Astrocyte of the spinal cord (primary cell): ENCODE measurements at regions not wholly inside any gene's neighbourhood (a gene's known extent, or its start where the extent isn't known, plus 50 kb on each side); places are given as distances from the start of the nearest gene placed in this dataset.

Experiments
- DNase-seq: peaks from one replicate; pipeline ENCODE4 v3.0.0; 2011; ENCODE audit warnings: low read depth, low spot score
- H3K4me3 ChIP-seq: 2 replicates; pipeline ENCODE4 v1.5.1; 2011; ENCODE audit warnings: low read depth, mild to moderate bottlenecking, low read length, moderate library complexity
- in situ Hi-C: cut with HindIII; loops from 2 replicates; pipeline ENCODE4 v1.10.0; 2017; ENCODE audit warnings: low sequenced_read_pairs
- TF ChIP-seq, protein P1 (sequence below): IDR thresholded peaks from 2 replicates; pipeline ENCODE4 v1.5.1; 2012; ENCODE audit warnings: low read depth, mild to moderate bottlenecking, low read length, inconsistent platforms

DNA sequence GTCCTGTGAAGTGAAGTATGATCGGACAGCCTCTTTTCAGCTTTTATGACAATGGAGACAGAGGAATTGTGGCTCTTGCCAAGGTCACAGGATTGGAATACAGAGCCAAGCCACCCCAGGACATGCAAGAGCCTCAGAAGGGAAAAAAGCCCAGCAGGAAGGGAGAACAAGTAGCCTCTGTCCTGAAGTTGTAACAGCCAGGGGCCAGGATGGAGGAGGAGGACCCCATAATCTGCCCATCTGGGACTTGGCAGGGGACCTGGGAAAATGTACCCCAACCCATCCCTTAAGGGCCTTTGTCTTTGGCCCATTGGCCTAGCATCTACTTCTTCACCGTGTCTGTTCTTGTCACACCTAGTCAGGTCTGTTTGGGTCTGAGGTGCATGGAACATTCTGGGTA lies 60.4 kb upstream of the POLG start:
- in situ Hi-C loops: no loop called here
- TF ChIP-seq, protein P1, sequence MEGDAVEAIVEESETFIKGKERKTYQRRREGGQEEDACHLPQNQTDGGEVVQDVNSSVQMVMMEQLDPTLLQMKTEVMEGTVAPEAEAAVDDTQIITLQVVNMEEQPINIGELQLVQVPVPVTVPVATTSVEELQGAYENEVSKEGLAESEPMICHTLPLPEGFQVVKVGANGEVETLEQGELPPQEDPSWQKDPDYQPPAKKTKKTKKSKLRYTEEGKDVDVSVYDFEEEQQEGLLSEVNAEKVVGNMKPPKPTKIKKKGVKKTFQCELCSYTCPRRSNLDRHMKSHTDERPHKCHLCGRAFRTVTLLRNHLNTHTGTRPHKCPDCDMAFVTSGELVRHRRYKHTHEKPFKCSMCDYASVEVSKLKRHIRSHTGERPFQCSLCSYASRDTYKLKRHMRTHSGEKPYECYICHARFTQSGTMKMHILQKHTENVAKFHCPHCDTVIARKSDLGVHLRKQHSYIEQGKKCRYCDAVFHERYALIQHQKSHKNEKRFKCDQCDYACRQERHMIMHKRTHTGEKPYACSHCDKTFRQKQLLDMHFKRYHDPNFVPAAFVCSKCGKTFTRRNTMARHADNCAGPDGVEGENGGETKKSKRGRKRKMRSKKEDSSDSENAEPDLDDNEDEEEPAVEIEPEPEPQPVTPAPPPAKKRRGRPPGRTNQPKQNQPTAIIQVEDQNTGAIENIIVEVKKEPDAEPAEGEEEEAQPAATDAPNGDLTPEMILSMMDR: no peak
- H3K4me3 ChIP-seq: no peak overlapping the region
- no peak for DNase-seq

DNA sequence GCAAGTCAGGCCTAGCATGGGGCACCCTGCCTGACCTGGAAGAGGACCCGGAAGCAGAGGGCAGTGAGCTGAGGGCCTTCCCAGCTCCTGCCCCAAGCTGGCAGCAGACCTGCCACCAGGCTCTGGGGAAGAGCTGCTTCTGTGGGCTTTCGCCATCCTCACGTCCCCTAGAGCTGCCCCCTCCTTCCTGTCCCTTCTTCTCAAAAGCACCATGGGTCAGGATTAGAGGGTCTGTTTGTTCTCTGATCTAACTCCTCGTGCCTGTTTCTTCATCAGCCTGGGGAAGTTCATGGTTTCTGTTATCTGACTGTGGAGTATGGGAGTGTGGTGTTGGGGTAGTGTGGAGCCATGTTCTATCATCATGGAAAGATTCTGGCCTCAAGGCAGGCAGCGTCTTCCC lies 58.4 kb upstream of the POLG start:
- no peak overlapping the region for H3K4me3 ChIP-seq
- TF ChIP-seq, protein P1: no peak
- no peak for DNase-seq
- in situ Hi-C loops: no loop called here

DNA sequence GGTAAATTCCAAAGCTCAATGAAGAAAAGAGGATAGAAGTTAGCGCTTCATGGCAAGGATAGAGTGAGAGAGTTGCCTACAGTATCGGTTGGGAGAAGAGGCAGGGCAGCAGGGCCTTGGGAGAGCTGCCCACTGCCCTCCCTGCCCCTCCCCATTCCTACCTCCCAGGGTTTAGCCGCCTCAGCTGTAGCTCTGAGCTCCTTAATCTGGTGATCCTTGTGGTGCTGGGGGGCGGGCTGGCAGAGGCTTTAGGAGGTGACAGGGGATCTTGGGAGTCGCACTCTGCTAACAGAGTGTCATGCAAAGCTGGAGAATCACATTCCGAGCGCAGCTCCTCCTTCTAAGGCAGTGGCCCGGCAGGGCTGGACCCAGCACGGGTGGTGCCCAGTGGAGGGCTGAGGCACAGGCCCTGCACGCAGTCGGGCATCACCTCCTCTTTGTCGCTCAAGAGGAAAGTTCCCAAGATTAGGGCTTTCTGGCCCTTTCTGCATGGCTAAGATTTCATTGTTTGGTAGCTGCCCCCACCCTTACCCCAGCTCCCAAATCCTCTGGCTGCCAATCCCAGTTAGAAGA lies 57.1 kb upstream of the POLG start:
- H3K4me3 ChIP-seq: no peak overlapping the region
- TF ChIP-seq, protein P1: no peak
- in situ Hi-C loops: no loop called here
- DNase-seq: no peak

DNA sequence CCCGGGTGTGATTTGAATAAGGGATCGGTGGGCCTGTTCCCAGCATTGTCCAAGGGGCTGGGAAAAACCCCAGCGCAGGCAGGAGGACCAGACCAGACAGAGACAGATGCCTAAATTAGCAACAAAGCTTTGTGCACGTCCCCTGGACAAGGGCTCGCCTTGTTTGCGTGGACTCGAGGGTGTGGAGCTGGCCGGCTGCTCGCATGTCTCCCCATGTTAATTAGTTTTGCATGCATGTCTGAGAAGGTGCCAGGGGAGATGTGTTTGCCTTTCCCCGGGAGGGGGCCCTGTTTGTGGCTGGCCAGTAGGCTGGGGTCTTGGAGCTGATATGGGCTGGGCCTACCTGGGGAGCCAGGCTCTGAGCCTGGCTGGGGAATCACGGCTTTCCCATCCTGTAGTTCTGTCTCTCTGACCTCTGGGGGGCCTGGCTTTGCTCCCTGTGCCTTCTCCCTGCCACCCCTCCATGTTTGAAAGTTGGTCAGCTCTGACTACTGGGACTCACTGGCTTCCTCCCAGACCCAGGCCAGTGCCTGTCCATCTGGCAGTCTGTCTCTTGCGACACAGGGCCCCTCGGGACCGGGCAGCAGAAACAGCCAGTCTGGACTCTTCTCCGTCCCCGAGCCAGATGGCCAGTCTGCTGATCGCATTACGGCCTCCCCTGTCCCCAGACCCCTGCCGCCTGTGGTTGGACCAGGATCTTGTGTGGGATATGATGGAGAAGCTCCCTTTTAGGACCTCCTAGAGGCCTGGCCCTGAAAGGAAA lies 55.4 kb upstream of the POLG start:
- no peak overlapping the region for H3K4me3 ChIP-seq
- TF ChIP-seq, protein P1: no peak
- no peak for DNase-seq
- in situ Hi-C loops: no loop called here

DNA sequence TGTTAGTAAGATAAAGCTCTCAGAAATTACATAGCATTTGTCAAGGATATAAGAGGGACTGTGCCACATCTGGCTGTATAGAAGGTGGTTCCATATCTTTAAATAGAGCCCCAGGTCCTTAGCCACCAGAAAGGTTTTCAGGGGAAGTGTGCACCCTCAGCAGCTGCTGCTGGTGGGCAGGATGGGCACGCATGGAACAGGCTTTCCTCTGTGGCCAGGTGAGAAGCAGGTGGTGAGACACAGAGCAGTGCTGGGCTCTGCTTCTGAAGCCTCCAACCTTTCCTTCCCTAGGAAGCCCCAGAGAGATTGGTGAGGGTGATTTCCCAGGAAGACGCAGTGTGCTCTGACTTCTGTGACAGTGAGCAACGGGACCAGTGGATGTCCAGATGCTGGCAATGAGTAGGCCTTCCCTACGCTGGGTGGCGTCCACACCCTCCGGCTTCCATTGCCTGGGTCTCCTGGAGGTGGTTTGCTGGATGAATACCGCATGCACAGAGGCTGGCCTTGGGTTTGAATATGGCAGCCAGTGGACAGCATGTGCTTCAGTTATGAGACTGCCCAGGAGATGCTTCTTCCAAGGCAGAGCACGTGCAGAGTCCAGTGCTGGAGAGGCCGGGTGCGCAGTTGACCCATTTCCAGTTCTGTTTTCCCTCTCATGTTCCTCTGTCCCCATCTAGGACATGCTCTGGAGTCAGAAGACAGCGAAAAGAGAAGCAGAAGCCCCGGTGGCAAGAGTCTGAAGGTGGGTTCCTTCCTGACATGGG lies 52.7 kb upstream of the POLG start:
- no peak for DNase-seq
- no peak overlapping the region for H3K4me3 ChIP-seq
- TF ChIP-seq, protein P1: no peak
- in situ Hi-C loops: no loop called here

DNA sequence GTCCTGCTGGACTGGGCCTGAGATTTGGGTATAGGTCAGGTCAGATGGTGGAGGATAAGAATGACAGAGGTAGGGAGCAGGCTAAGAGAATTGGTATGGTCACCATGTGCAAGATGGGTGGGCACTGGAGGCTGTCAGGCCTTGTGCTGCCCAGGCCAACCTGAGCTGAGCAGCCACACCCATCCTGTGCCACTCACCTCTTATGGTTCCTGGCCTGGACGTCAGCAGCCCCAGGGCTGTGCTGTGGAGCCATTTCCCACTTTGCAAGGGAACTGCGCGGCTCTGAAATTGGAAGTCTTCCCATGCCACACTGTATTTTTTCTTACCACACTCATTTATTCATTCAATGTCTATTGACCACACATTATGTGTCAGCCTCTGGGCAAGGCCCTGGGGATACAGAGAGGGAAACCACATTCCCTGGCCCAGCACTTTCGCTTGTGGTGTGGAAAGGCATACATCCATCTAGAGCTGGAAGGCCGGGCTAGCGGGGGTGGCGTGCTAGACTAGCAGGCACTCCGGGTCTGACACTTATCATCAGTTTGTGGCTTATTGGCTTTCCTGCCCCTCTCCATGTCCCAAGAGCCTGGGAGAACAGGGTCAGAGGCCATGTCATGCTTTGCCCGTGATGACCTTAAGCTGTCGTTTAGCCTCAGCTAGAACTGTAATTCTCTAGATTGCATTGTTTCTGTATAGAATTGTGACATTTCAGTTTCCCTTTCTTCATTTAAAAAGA lies 51.1 kb upstream of the POLG start:
- in situ Hi-C loops: no loop called here
- DNase-seq: peak; percentile 73

More for the DNA sequence above, 51.1 kb upstream of the POLG start:
- H3K4me3 ChIP-seq: no peak overlapping the region
- TF ChIP-seq, protein P1: no peak
